CD14-positive monocyte (primary cell): ENCODE measurements at regions not wholly inside any gene's neighbourhood (a gene's known extent, or its start where the extent isn't known, plus 50 kb on each side); places are given as distances from the start of the nearest gene placed in this dataset.

Experiments
- DNase-seq, 3 donors: peaks; one replicate each; pipeline ENCODE4 v3.0.0-alpha.2; 2011 to 2022
- H2AFZ ChIP-seq: 2 replicates; pipeline ENCODE4 v1.6.0; 2012; ENCODE audit warnings: mild to moderate bottlenecking, low read depth, low read length, inconsistent platforms; ENCODE audit not compliant: insufficient read depth, poor library complexity, severe bottlenecking
- H3K27ac ChIP-seq, 2 donors: 1 replicate in 1 of 2; 2 replicates in 1 of 2; pipeline ENCODE4 v1.5.1; 2012 to 2013; ENCODE audit warnings: low read length in 2 of 2, control low read depth in 1 of 2, inconsistent platforms in 1 of 2, low read depth in 1 of 2, mild to moderate bottlenecking in 1 of 2
- H3K27me3 ChIP-seq, 2 donors: one replicate each; pipeline versions ENCODE4 v1.6.0 to v1.6.1; 2011 to 2013; ENCODE audit warnings: low read length in 2 of 2; ENCODE audit not compliant: control insufficient read depth in 2 of 2, insufficient read depth in 2 of 2
- H3K36me3 ChIP-seq, 2 donors: replicated peaks in 1 of 2; 1 replicate in 1 of 2; 2 replicates in 1 of 2; pipeline versions ENCODE4 v1.5.1 to v1.6.1; 2012 to 2013; ENCODE audit warnings: low read length in 2 of 2, control low read depth in 1 of 2, inconsistent platforms in 1 of 2, mild to moderate bottlenecking in 1 of 2; ENCODE audit not compliant: insufficient read depth in 2 of 2, control insufficient read depth in 1 of 2
- H3K4me1 ChIP-seq, 2 donors: 1 replicate in 1 of 2; 2 replicates in 1 of 2; pipeline versions ENCODE4 v1.5.1 to v1.6.1; 2012 to 2013; ENCODE audit warnings: low read length in 2 of 2, control low read depth in 1 of 2, inconsistent platforms in 1 of 2, mild to moderate bottlenecking in 1 of 2, moderate library complexity in 1 of 2; ENCODE audit not compliant: insufficient read depth in 2 of 2, control insufficient read depth in 1 of 2
- H3K4me2 ChIP-seq: replicated peaks from 2 replicates; pipeline ENCODE3; 2012; ENCODE audit warnings: low read length, moderate library complexity, mild to moderate bottlenecking; ENCODE audit not compliant: poor library complexity, severe bottlenecking; ENCODE audit errors: extremely low read depth
- H3K4me3 ChIP-seq, 3 experiments: fragments of 200-600 bp in 1 of 3; sonication (generic) in 1 of 3; replicated peaks in 1 of 3; 1 replicate in 2 of 3; 2 replicates in 1 of 3; pipeline ENCODE4 v1.5.1; 2011 to 2013; ENCODE audit warnings: low read length in 3 of 3, mild to moderate bottlenecking in 3 of 3, control low read depth in 2 of 3, low read depth in 2 of 3, inconsistent platforms in 1 of 3, moderate library complexity in 1 of 3
- H3K79me2 ChIP-seq: 2 replicates; pipeline ENCODE4 v1.6.0; 2012; ENCODE audit warnings: mild to moderate bottlenecking, control low read depth, inconsistent platforms, low read length, moderate library complexity; ENCODE audit not compliant: insufficient read depth
- H3K9ac ChIP-seq: 2 replicates; pipeline ENCODE4 v1.6.0; 2017; ENCODE audit warnings: low read length, mild to moderate bottlenecking; ENCODE audit not compliant: insufficient read depth, poor library complexity, severe bottlenecking
- H3K9me3 ChIP-seq, 2 donors: replicated peaks in 1 of 2; 1 replicate in 1 of 2; 2 replicates in 1 of 2; pipeline versions ENCODE4 v1.5.1 to v1.6.1; 2012 to 2013; ENCODE audit warnings: low read length in 2 of 2, control low read depth in 1 of 2; ENCODE audit not compliant: control insufficient read depth in 1 of 2, insufficient read depth in 1 of 2
- H4K20me1 ChIP-seq: 2 replicates; pipeline ENCODE4 v1.6.0; 2012; ENCODE audit warnings: mild to moderate bottlenecking, low read length, control low read depth, moderate library complexity; ENCODE audit not compliant: insufficient read depth
- H3K27ac Mint-ChIP-seq, 7 donors: one replicate each; pipeline ENCODE4 v1.8.0; 2020; ENCODE audit warnings: mild to moderate bottlenecking in 7 of 7, mixed read lengths in 7 of 7, moderate library complexity in 6 of 7, inconsistent platforms in 2 of 7
- H3K27me3 Mint-ChIP-seq, 3 donors: one replicate each; pipeline ENCODE4 v1.8.0; 2021 to 2022; ENCODE audit warnings: low read depth in 3 of 3, mild to moderate bottlenecking in 3 of 3, mixed read lengths in 3 of 3, moderate library complexity in 3 of 3, inconsistent platforms in 1 of 3
- H3K36me3 Mint-ChIP-seq, 2 donors: one replicate each; pipeline ENCODE4 v1.8.0; 2020; ENCODE audit warnings: mixed read lengths in 2 of 2, inconsistent platforms in 1 of 2, mild to moderate bottlenecking in 1 of 2
- H3K4me1 Mint-ChIP-seq: one replicate; pipeline ENCODE4 v1.8.0; 2020; ENCODE audit warnings: mild to moderate bottlenecking, mixed read lengths
- H3K4me3 Mint-ChIP-seq, 2 donors: one replicate each; pipeline ENCODE4 v1.8.0; 2020; ENCODE audit warnings: mild to moderate bottlenecking in 2 of 2, mixed read lengths in 2 of 2, moderate library complexity in 1 of 2
- H3K9me3 Mint-ChIP-seq, 7 donors: one replicate each; pipeline ENCODE4 v1.8.0; 2020 to 2022; ENCODE audit warnings: mixed read lengths in 7 of 7, mild to moderate bottlenecking in 6 of 7, moderate library complexity in 6 of 7, inconsistent platforms in 2 of 7
- WGBS: methylation state at CpG from one replicate; pipeline ENCODE4 v1.1.5; 2013; ENCODE audit warnings: missing lambda C conversion rate; ENCODE audit not compliant: insufficient coverage; 5-methylcytosine and 5-hydroxymethylcytosine counted together
- intact Hi-C, 2 donors: fragments of 100-400 bp; cut with micrococcal nuclease; formaldehyde crosslinking; loops; one replicate each; pipeline versions ENCODE4 v1.15.0 to v1.15.1; 2023
- TF ChIP-seq, protein P1 (sequence below): fragments of 200-600 bp; IDR thresholded peaks from one replicate; pipeline ENCODE4 v1.8.0; 2022; ENCODE audit warnings: antibody characterized with exemption, mild to moderate bottlenecking

DNA sequence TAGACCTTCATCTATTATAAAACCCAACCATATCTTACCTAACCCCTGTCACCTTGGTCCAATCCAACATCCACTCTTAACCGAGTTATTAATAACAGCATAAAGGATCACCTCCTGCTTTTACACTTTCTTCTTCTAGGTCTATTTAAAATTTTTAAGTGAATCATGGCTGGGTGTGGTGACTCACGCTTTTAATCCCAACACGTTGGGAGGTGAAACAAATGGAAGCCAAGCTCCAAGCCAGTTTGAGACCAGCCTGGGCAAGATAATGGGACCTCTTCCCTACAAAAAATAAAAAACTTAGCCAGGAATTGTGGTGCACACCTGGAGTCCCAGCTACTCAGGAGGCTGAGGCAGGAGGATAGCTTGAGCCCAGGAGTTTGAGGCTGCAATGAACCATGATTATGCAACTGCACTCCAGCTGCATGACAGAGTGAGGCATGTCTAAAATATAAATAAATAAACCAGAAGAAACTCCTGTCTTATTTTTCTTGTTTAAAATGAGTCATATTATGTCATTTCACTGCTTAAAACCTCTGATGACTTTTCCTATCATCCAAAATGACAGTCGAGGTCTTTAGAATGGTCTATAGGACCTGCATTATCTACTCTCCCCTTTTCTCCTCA, 188.4 kb downstream of the GASK1B start:
- H3K4me1 ChIP-seq: peaks cover 43 to 58% of the 10 kb centered on the region in 2 donors
- peak in 2 of 3 donors; percentile 15 to 37 for DNase-seq
- H3K9me3 ChIP-seq: no peaks in the 10 kb centered on the region
- Mint-ChIP-seq H3K27me3 (peaks cover 0 to 4% (median 2%) of the 10 kb centered on the region in 3 donors), H3K4me3 (no peak overlapping the region), H3K9me3 (peaks cover 0 to 12% (median 0%) of the 10 kb centered on the region in 7 donors), H3K4me1 (peaks cover 56% of the 10 kb centered on the region), H3K36me3 (no peaks in the 10 kb centered on the region), H3K27ac (peak overlapping the region in 5 of 7 donors; percentile 6 to 76 (median 55))
- H3K4me3 ChIP-seq: no peak overlapping the region
- H3K27ac ChIP-seq: peak overlapping the region in 1 of 2 donors; percentile 75
- no peaks in the 10 kb centered on the region for H4K20me1 ChIP-seq
- WGBS: no CpG with 5 or more reads among the region's 4 CpGs
- no peak overlapping the region for H2AFZ ChIP-seq
- no peak overlapping the region for H3K4me2 ChIP-seq
- no peaks in the 10 kb centered on the region for H3K36me3 ChIP-seq
- no peaks in the 10 kb centered on the region for H3K79me2 ChIP-seq
- H3K27me3 ChIP-seq: no peaks in the 10 kb centered on the region
- H3K9ac ChIP-seq: no peak overlapping the region
- intact Hi-C loops: no loop called here
- TF ChIP-seq, protein P1, sequence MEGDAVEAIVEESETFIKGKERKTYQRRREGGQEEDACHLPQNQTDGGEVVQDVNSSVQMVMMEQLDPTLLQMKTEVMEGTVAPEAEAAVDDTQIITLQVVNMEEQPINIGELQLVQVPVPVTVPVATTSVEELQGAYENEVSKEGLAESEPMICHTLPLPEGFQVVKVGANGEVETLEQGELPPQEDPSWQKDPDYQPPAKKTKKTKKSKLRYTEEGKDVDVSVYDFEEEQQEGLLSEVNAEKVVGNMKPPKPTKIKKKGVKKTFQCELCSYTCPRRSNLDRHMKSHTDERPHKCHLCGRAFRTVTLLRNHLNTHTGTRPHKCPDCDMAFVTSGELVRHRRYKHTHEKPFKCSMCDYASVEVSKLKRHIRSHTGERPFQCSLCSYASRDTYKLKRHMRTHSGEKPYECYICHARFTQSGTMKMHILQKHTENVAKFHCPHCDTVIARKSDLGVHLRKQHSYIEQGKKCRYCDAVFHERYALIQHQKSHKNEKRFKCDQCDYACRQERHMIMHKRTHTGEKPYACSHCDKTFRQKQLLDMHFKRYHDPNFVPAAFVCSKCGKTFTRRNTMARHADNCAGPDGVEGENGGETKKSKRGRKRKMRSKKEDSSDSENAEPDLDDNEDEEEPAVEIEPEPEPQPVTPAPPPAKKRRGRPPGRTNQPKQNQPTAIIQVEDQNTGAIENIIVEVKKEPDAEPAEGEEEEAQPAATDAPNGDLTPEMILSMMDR: no peak

DNA sequence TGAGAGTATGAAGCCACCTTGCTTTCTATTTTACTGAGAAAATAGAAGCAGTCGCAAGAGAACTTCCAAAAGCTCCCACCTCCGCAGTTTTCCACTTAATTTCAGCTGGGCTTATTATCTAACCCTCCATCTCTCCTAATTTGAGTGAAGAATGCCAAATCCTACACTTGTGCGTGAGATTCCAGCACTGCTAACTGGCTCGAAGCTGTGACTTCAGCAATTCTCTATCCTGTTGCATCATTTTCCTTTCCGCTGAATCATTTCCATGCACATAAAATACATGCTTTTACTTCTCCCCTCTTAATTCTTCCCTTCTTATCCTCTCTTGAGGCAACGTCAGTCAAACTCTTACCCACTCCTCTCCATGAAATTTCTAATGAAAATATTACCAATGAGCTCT, 189.5 kb downstream of the GASK1B start:
- 32% methylated on average over 6 of the region's 6 CpGs for WGBS
- peaks cover 0 to 4% (median 2%) of the 10 kb centered on the region in 3 donors for H3K27me3 Mint-ChIP-seq
- no peaks in the 10 kb centered on the region for H3K36me3 Mint-ChIP-seq
- peaks cover 51% of the 10 kb centered on the region for H3K4me1 Mint-ChIP-seq
- peak overlapping the region; percentile 59 to 87 (median 79) for H3K27ac Mint-ChIP-seq
- Histone ChIP-seq H4K20me1 (no peaks in the 10 kb centered on the region), H3K4me1 (peaks cover 36 to 53% of the 10 kb centered on the region in 2 donors), H3K79me2 (no peaks in the 10 kb centered on the region), H3K4me2 (peak overlapping the region; percentile 57), H3K9me3 (no peaks in the 10 kb centered on the region), H3K9ac (no peak overlapping the region), H3K27me3 (no peaks in the 10 kb centered on the region), H3K27ac (peak overlapping the region in 1 of 2 donors; percentile 75), H3K4me3 (peak overlapping the region in 2 of 3 experiments; percentile 12 to 45), H3K36me3 (no peaks in the 10 kb centered on the region), H2AFZ (peak overlapping the region; percentile 51)
- H3K9me3 Mint-ChIP-seq: peaks cover 0 to 12% (median 0%) of the 10 kb centered on the region in 7 donors
- intact Hi-C loops: no loop called here
- peak overlapping the region in 1 of 2 donors; percentile 62 for H3K4me3 Mint-ChIP-seq
- DNase-seq: peak; percentile 55 to 86 (median 81)
- TF ChIP-seq, protein P1: no peak
